ENCODE measurements at regions not wholly inside any gene's neighbourhood (a gene's known extent, or its start where the extent isn't known, plus 50 kb on each side); places are given as distances from the start of the nearest gene placed in this dataset.
A peak's percentile ranks its signal among the peaks of the same experiment; 100 is the strongest.
"Not testable (repeated sequence)": the region's sequence is repeated elsewhere in the genome, so short reads cannot be mapped to it uniquely, and the experiment has no call there.

GRCh38 chr2:32874931-32875330 lies 71.8 kb upstream of the LTBP1 start:
- intact Hi-C loops (cut with DNase I) = no loop called here
- Histone ChIP-seq H3K9me3 (ENCODE audit: control insufficient read depth, low read length) (no peaks in the 10 kb centered on the region), H3K36me3 (ENCODE audit: control insufficient read depth in 1 of 2, insufficient read depth in 2 of 2, low read length in 1 of 2) (no peaks in the 10 kb centered on the region), H3K27me3 (ENCODE audit: control insufficient read depth in 1 of 2, insufficient read depth in 2 of 2, low read length in 1 of 2) (no peaks in the 10 kb centered on the region), H3K4me1 (ENCODE audit: control insufficient read depth in 1 of 2, insufficient read depth in 2 of 2, low read length in 2 of 2) (no peaks in the 10 kb centered on the region), H3K27ac (ENCODE audit: low read depth in 1 of 2, low read length in 2 of 2) (no peak overlapping the region), H3K4me3 (ENCODE audit: low read length in 2 of 2) (peak overlapping the region; percentile 11 to 21)
- DNase-seq = no peak
- no peak for ATAC-seq (ENCODE audit: low FRiP score)
- WGBS, 2 donors = 5 to 6% methylated on average over 3 of the region's 3 CpGs

- intact Hi-C loops (cut with DNase I) = no loop called here
- Histone ChIP-seq H3K9me3 (ENCODE audit: control insufficient read depth, low read length) (no peaks in the 10 kb centered on the region), H3K4me1 (ENCODE audit: control insufficient read depth in 1 of 2, insufficient read depth in 2 of 2, low read length in 2 of 2) (no peaks in the 10 kb centered on the region), H3K27ac (ENCODE audit: low read depth in 1 of 2, low read length in 2 of 2) (no peak overlapping the region), H3K4me3 (ENCODE audit: low read length in 2 of 2) (no peak overlapping the region), H3K27me3 (ENCODE audit: control insufficient read depth in 1 of 2, insufficient read depth in 2 of 2, low read length in 1 of 2) (no peaks in the 10 kb centered on the region), H3K36me3 (ENCODE audit: control insufficient read depth in 1 of 2, insufficient read depth in 2 of 2, low read length in 1 of 2) (no peaks in the 10 kb centered on the region)
- no peak for ATAC-seq (ENCODE audit: low FRiP score)
- no peak for DNase-seq
- 82 to 87% methylated on average over 12 of the region's 12 CpGs for WGBS, 2 donors
Measured at GRCh38 chr2:32877587-32878510, 68.9 kb upstream of the LTBP1 start.

GRCh38 chr2:32879943-32880342 lies 66.8 kb upstream of the LTBP1 start:
- intact Hi-C loops (cut with DNase I); ATAC-seq (ENCODE audit: low FRiP score): not testable (repeated sequence)
- WGBS, 2 donors = 95% methylated on average over 6 to 7 of the region's 7 CpGs

GRCh38 chr2:32882816-32883810 lies 63.6 kb upstream of the LTBP1 start:
- Histone ChIP-seq H3K9me3 (ENCODE audit: control insufficient read depth, low read length) (peaks cover 1% of the 10 kb centered on the region), H3K4me1 (ENCODE audit: control insufficient read depth in 1 of 2, insufficient read depth in 2 of 2, low read length in 2 of 2) (no peaks in the 10 kb centered on the region), H3K27me3 (ENCODE audit: control insufficient read depth in 1 of 2, insufficient read depth in 2 of 2, low read length in 1 of 2) (peaks cover 0 to 2% of the 10 kb centered on the region in 2 donors), H3K27ac (ENCODE audit: low read depth in 1 of 2, low read length in 2 of 2) (no peak overlapping the region), H3K36me3 (ENCODE audit: control insufficient read depth in 1 of 2, insufficient read depth in 2 of 2, low read length in 1 of 2) (no peaks in the 10 kb centered on the region), H3K4me3 (ENCODE audit: low read length in 2 of 2) (no peak overlapping the region)
- WGBS, 2 donors = 79 to 82% methylated on average over 10 of the region's 10 CpGs
- intact Hi-C loops (cut with DNase I) = no loop called here
- DNase-seq = no peak
- no peak for ATAC-seq (ENCODE audit: low FRiP score)

More at GRCh38 chr2:32879943-32880342, 66.8 kb upstream of the LTBP1 start:
- H3K4me3 ChIP-seq (ENCODE audit: low read length in 2 of 2); H3K4me1 ChIP-seq (ENCODE audit: control insufficient read depth in 1 of 2, insufficient read depth in 2 of 2, low read length in 2 of 2); H3K36me3 ChIP-seq (ENCODE audit: control insufficient read depth in 1 of 2, insufficient read depth in 2 of 2, low read length in 1 of 2); H3K9me3 ChIP-seq (ENCODE audit: control insufficient read depth, low read length); H3K27me3 ChIP-seq (ENCODE audit: control insufficient read depth in 1 of 2, insufficient read depth in 2 of 2, low read length in 1 of 2); H3K27ac ChIP-seq (ENCODE audit: low read depth in 1 of 2, low read length in 2 of 2); DNase-seq: not testable (repeated sequence)

- ATAC-seq (ENCODE audit: low FRiP score) = no peak
- intact Hi-C loops (cut with DNase I) = no loop called here
- 93 to 99% methylated on average over 2 of the region's 2 CpGs for WGBS, 2 donors
- Histone ChIP-seq H3K27me3 (ENCODE audit: control insufficient read depth in 1 of 2, insufficient read depth in 2 of 2, low read length in 1 of 2) (peaks cover 0 to 2% of the 10 kb centered on the region in 2 donors), H3K36me3 (ENCODE audit: control insufficient read depth in 1 of 2, insufficient read depth in 2 of 2, low read length in 1 of 2) (no peaks in the 10 kb centered on the region), H3K4me3 (ENCODE audit: low read length in 2 of 2) (no peak overlapping the region), H3K4me1 (ENCODE audit: control insufficient read depth in 1 of 2, insufficient read depth in 2 of 2, low read length in 2 of 2) (no peaks in the 10 kb centered on the region), H3K27ac (ENCODE audit: low read depth in 1 of 2, low read length in 2 of 2) (no peak overlapping the region), H3K9me3 (ENCODE audit: control insufficient read depth, low read length) (peaks cover 1% of the 10 kb centered on the region)
- DNase-seq = no peak
Measured at GRCh38 chr2:32884346-32884745, 62.4 kb upstream of the LTBP1 start.

GRCh38 chr2:32886397-32887055 lies 60.2 kb upstream of the LTBP1 start:
- ATAC-seq (ENCODE audit: low FRiP score); H3K9me3 ChIP-seq (ENCODE audit: control insufficient read depth, low read length); H3K27me3 ChIP-seq (ENCODE audit: control insufficient read depth in 1 of 2, insufficient read depth in 2 of 2, low read length in 1 of 2); H3K4me3 ChIP-seq (ENCODE audit: low read length in 2 of 2); H3K36me3 ChIP-seq (ENCODE audit: control insufficient read depth in 1 of 2, insufficient read depth in 2 of 2, low read length in 1 of 2); intact Hi-C loops (cut with DNase I); H3K4me1 ChIP-seq (ENCODE audit: control insufficient read depth in 1 of 2, insufficient read depth in 2 of 2, low read length in 2 of 2); DNase-seq; H3K27ac ChIP-seq (ENCODE audit: low read depth in 1 of 2, low read length in 2 of 2): not testable (repeated sequence)
- WGBS, 2 donors = 96 to 98% methylated on average over 29 to 34 of the region's 34 CpGs

GRCh38 chr2:32887125-32887524 lies 59.6 kb upstream of the LTBP1 start:
- intact Hi-C loops (cut with DNase I) = no loop called here
- H3K9me3 ChIP-seq (ENCODE audit: control insufficient read depth, low read length) = peaks cover 1% of the 10 kb centered on the region
- peaks cover 0 to 2% of the 10 kb centered on the region in 2 donors for H3K27me3 ChIP-seq (ENCODE audit: control insufficient read depth in 1 of 2, insufficient read depth in 2 of 2, low read length in 1 of 2)
- H3K4me1 ChIP-seq (ENCODE audit: control insufficient read depth in 1 of 2, insufficient read depth in 2 of 2, low read length in 2 of 2) = no peaks in the 10 kb centered on the region
- no peak overlapping the region for H3K27ac ChIP-seq (ENCODE audit: low read depth in 1 of 2, low read length in 2 of 2)
- no peak for DNase-seq
- H3K36me3 ChIP-seq (ENCODE audit: control insufficient read depth in 1 of 2, insufficient read depth in 2 of 2, low read length in 1 of 2) = no peaks in the 10 kb centered on the region
- H3K4me3 ChIP-seq (ENCODE audit: low read length in 2 of 2) = no peak overlapping the region
- 98 to 99% methylated on average over 2 of the region's 2 CpGs for WGBS, 2 donors
- no peak for ATAC-seq (ENCODE audit: low FRiP score)

GRCh38 chr2:32894119-32894728 lies 52.5 kb upstream of the LTBP1 start:
- Histone ChIP-seq H3K36me3 (ENCODE audit: control insufficient read depth in 1 of 2, insufficient read depth in 2 of 2, low read length in 1 of 2) (no peaks in the 10 kb centered on the region), H3K9me3 (ENCODE audit: control insufficient read depth, low read length) (peaks cover 2% of the 10 kb centered on the region), H3K27ac (ENCODE audit: low read depth in 1 of 2, low read length in 2 of 2) (no peak overlapping the region), H3K4me3 (ENCODE audit: low read length in 2 of 2) (no peak overlapping the region), H3K27me3 (ENCODE audit: control insufficient read depth in 1 of 2, insufficient read depth in 2 of 2, low read length in 1 of 2) (no peaks in the 10 kb centered on the region), H3K4me1 (ENCODE audit: control insufficient read depth in 1 of 2, insufficient read depth in 2 of 2, low read length in 2 of 2) (no peaks in the 10 kb centered on the region)
- 93 to 95% methylated on average over 4 of the region's 4 CpGs for WGBS, 2 donors
- no peak for ATAC-seq (ENCODE audit: low FRiP score)
- intact Hi-C loops (cut with DNase I) = no loop called here
- DNase-seq = no peak
